ENCODE measurements at regions not wholly inside any gene's neighbourhood (a gene's known extent, or its start where the extent isn't known, plus 50 kb on each side); places are given as distances from the start of the nearest gene placed in this dataset.

GRCh38 chr14:58870961-58871360, 233.2 kb downstream of the DACT1 start:
- Histone ChIP-seq H3K9me1 (ENCODE audit: control insufficient read depth, extremely low read depth, insufficient read depth, low read length) (no peaks in the 10 kb centered on the region), H3K4me1 (ENCODE audit: control insufficient read depth, extremely low read depth, insufficient read depth, low read length) (no peaks in the 10 kb centered on the region), H3K4me3 (ENCODE audit: control insufficient read depth in 2 of 3, extremely low read depth in 1 of 3, insufficient read depth in 2 of 3, low read depth in 1 of 3, low read length in 3 of 3) (no peak overlapping the region), H3K4me2 (ENCODE audit: control insufficient read depth, extremely low read depth, insufficient read depth, low read depth, low read length) (no peak overlapping the region), H3K27me3 (ENCODE audit: control insufficient read depth, extremely low read depth, insufficient read depth, low read length) (no peaks in the 10 kb centered on the region), H3K79me2 (ENCODE audit: control insufficient read depth, insufficient read depth, low read length) (no peaks in the 10 kb centered on the region), H4K20me1 (ENCODE audit: control insufficient read depth, extremely low read depth, insufficient read depth, low read length) (no peaks in the 10 kb centered on the region), H3K36me3 (ENCODE audit: control insufficient read depth in 2 of 2, extremely low read depth in 1 of 2, insufficient read depth in 2 of 2, low read length in 2 of 2) (no peaks in the 10 kb centered on the region), H3K27ac (ENCODE audit: control insufficient read depth, insufficient read depth, low read length) (no peak overlapping the region), H3K9ac (ENCODE audit: control insufficient read depth, extremely low read depth, insufficient read depth, low read length) (no peak overlapping the region), H3K9me3 (ENCODE audit: control insufficient read depth, low read depth, low read length) (no peaks in the 10 kb centered on the region), H2AFZ (ENCODE audit: control insufficient read depth, low read length) (no peak overlapping the region)
- FAIRE-seq (no peak), DNase-seq (ENCODE audit: low read depth, low spot score) (no peak)
- dilution Hi-C loops (cut with MboI; ENCODE audit: extremely low pct_ligation_motif_present, low sequenced_read_pairs): no loop called here
- TF ChIP-seq CTCF (optimal IDR thresholded peaks at IDR 0.05 in 1 of 3, IDR thresholded peaks at IDR 0.05 in 1 of 3, conservative IDR thresholded peaks at IDR 0.05 in 1 of 3; ENCODE audit: extremely low read depth in 1 of 3, insufficient read depth in 2 of 3, low read length in 3 of 3) (no peak), EZH2 (IDR thresholded peaks at IDR 0.05; ENCODE audit: low read length) (no peak)

GRCh38 chr14:58871573-58871972, 233.8 kb downstream of the DACT1 start:
- FAIRE-seq: no peak
- no peaks in the 10 kb centered on the region for H3K4me1 ChIP-seq (ENCODE audit: control insufficient read depth, extremely low read depth, insufficient read depth, low read length)
- H3K36me3 ChIP-seq (ENCODE audit: control insufficient read depth in 2 of 2, extremely low read depth in 1 of 2, insufficient read depth in 2 of 2, low read length in 2 of 2): no peaks in the 10 kb centered on the region
- H3K9me3 ChIP-seq (ENCODE audit: control insufficient read depth, low read depth, low read length): no peaks in the 10 kb centered on the region
- no peak overlapping the region for H3K9ac ChIP-seq (ENCODE audit: control insufficient read depth, extremely low read depth, insufficient read depth, low read length)
- H2AFZ ChIP-seq (ENCODE audit: control insufficient read depth, low read length): no peak overlapping the region
- no peak overlapping the region for H3K4me3 ChIP-seq (ENCODE audit: control insufficient read depth in 2 of 3, extremely low read depth in 1 of 3, insufficient read depth in 2 of 3, low read depth in 1 of 3, low read length in 3 of 3)
- H4K20me1 ChIP-seq (ENCODE audit: control insufficient read depth, extremely low read depth, insufficient read depth, low read length): no peaks in the 10 kb centered on the region
- no peak overlapping the region for H3K27ac ChIP-seq (ENCODE audit: control insufficient read depth, insufficient read depth, low read length)
- no peak for DNase-seq (ENCODE audit: low read depth, low spot score)
- no peak for TF ChIP-seq EZH2 (IDR thresholded peaks at IDR 0.05; ENCODE audit: low read length)
- dilution Hi-C loops (cut with MboI; ENCODE audit: extremely low pct_ligation_motif_present, low sequenced_read_pairs): no loop called here
- H3K79me2 ChIP-seq (ENCODE audit: control insufficient read depth, insufficient read depth, low read length): no peaks in the 10 kb centered on the region
- no peak overlapping the region for H3K4me2 ChIP-seq (ENCODE audit: control insufficient read depth, extremely low read depth, insufficient read depth, low read depth, low read length)
- H3K27me3 ChIP-seq (ENCODE audit: control insufficient read depth, extremely low read depth, insufficient read depth, low read length): no peaks in the 10 kb centered on the region
- H3K9me1 ChIP-seq (ENCODE audit: control insufficient read depth, extremely low read depth, insufficient read depth, low read length): no peaks in the 10 kb centered on the region

GRCh38 chr14:58872061-58872460, 234.3 kb downstream of the DACT1 start:
- no peak for TF ChIP-seq CTCF (optimal IDR thresholded peaks at IDR 0.05 in 1 of 3, IDR thresholded peaks at IDR 0.05 in 1 of 3, conservative IDR thresholded peaks at IDR 0.05 in 1 of 3; ENCODE audit: extremely low read depth in 1 of 3, insufficient read depth in 2 of 3, low read length in 3 of 3)
- no peak for TF ChIP-seq EZH2 (IDR thresholded peaks at IDR 0.05; ENCODE audit: low read length)
- no peaks in the 10 kb centered on the region for H4K20me1 ChIP-seq (ENCODE audit: control insufficient read depth, extremely low read depth, insufficient read depth, low read length)
- H3K27ac ChIP-seq (ENCODE audit: control insufficient read depth, insufficient read depth, low read length): no peak overlapping the region
- no peaks in the 10 kb centered on the region for H3K27me3 ChIP-seq (ENCODE audit: control insufficient read depth, extremely low read depth, insufficient read depth, low read length)
- H3K36me3 ChIP-seq (ENCODE audit: control insufficient read depth in 2 of 2, extremely low read depth in 1 of 2, insufficient read depth in 2 of 2, low read length in 2 of 2): no peaks in the 10 kb centered on the region
- H3K4me1 ChIP-seq (ENCODE audit: control insufficient read depth, extremely low read depth, insufficient read depth, low read length): no peaks in the 10 kb centered on the region
- H3K4me2 ChIP-seq (ENCODE audit: control insufficient read depth, extremely low read depth, insufficient read depth, low read depth, low read length): no peak overlapping the region
- H3K9me1 ChIP-seq (ENCODE audit: control insufficient read depth, extremely low read depth, insufficient read depth, low read length): no peaks in the 10 kb centered on the region
- no peaks in the 10 kb centered on the region for H3K9me3 ChIP-seq (ENCODE audit: control insufficient read depth, low read depth, low read length)
- H2AFZ ChIP-seq (ENCODE audit: control insufficient read depth, low read length): no peak overlapping the region
- no peaks in the 10 kb centered on the region for H3K79me2 ChIP-seq (ENCODE audit: control insufficient read depth, insufficient read depth, low read length)
- no peak for DNase-seq (ENCODE audit: low read depth, low spot score)
- FAIRE-seq: no peak
- H3K9ac ChIP-seq (ENCODE audit: control insufficient read depth, extremely low read depth, insufficient read depth, low read length): no peak overlapping the region
- no peak overlapping the region for H3K4me3 ChIP-seq (ENCODE audit: control insufficient read depth in 2 of 3, extremely low read depth in 1 of 3, insufficient read depth in 2 of 3, low read depth in 1 of 3, low read length in 3 of 3)
- dilution Hi-C loops (cut with MboI; ENCODE audit: extremely low pct_ligation_motif_present, low sequenced_read_pairs): no loop called here

Measured in keratinocyte (primary cell).